ELR (cell line): ENCODE measurements at regions not wholly inside any gene's neighbourhood (a gene's known extent, or its start where the extent isn't known, plus 50 kb on each side); places are given as distances from the start of the nearest gene placed in this dataset.

Experiments
- DNase-seq: peaks from one replicate; pipeline ENCODE4 v3.0.0-alpha.2; 2015; ENCODE audit warnings: low read depth

DNA sequence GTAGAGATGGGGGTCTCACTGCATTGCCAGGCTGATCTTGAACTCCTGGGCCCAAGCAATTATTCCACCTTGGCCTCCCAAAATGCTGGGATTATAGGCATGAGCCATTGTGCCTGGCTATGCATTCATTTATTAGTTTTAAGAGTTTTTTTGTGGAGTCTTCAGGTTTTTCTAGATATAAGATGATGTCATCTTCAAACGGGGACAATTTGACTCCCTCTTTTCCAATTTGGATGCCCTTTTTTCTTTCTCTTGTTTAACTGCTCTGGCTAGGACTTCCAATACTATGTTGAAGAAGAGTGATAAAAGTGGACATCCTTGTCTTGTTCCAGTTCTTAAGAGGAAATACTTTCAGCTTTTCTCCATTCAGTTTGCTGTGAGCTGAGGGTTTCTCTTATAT, 113.7 kb upstream of the PARD3B start:
- DNase-seq: no peak

DNA sequence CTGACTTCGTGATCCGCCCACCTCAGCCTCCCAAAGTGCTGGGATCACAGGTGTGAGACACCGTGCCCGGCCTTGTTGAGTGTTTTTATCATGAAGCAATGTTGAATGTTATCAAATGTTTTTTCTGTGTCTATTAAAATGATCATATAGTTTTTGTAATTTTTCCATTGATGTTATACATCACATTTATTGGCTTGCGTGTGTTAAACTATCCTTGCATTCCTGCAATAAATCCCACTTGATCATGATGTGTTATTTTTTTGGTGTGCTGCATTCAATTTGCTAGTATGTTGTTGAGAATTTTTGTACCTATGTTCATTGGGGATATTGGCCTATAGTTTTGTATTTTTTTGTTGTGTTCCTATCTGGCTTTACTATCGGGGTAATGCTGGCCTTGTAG, 113.1 kb upstream of the PARD3B start:
- no peak for DNase-seq

DNA sequence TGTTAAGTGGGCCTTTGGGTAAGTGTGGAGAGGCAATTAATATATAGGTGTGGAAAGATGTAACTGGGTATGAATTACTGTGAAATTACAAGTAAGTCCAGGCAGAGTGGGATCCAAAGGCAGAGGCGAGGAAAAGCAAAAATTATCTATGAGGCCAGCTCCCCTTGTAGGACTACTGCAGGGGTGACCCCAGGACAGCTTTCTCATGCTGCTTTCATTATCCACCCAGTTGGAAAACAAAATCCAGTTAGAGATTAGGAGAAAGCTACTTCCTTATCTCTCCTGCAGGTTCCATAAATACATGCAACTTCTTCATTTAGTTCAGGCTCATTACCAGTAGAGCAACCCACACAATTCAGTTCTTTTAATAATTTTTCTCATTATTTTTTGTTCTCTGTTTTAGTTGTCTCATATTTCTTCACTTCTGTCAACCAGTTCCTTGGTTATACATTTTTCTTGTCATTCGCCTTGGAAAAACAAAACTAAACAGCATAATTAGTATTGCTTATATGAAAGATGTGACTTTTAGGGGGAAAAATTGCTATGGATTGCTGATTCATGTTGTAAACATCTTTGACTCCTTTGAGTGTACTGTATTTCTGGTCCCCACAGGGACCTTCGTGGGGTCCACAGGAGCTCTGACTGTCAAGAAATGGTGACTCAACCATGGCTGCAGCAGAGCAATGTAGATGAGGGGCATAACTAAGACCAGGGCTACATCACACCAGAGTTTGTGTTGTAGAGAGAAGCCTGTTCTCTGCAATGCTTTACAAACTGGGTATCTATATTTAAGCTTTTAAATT, 110.4 kb upstream of the PARD3B start:
- peak; percentile 9 for DNase-seq

DNA sequence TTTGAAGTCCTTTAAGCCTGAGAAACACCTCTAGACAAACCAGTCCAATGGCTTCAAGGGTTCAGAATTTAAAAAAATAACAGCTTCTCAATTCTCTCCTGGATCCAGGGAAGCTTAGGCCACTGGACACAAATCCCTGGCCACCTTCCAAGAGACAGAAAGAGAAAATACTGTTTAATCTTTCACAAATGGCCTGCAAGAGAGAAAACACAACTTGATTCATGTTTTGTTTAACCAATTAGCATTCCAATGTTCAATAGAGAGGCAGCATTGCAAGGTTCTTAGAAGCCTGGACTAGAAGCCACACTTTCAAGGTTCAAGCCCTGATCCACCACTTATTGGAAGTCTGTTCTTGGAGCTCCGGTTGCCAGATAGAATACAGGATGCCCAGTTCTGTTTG, 109.0 kb upstream of the PARD3B start:
- no peak for DNase-seq

DNA sequence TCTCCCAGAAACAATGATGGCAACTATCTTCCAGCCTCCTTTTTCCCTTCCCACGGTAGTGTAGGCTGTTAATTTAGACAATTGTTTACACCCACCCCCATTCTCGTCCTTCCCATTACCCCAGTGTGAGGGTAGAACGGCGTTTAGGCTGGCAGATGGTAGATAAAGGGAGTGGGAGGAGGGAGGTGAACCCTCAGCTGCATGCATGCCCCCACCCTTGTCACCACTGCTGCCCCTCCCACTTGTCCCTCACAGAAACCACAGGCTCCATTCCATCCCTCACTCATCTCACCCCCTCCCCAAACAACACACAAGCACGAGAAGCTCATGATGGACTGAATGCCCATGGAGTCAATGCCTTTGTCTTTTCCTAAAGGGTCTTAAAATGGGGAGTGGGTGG, 107.9 kb upstream of the PARD3B start:
- DNase-seq: no peak

DNA sequence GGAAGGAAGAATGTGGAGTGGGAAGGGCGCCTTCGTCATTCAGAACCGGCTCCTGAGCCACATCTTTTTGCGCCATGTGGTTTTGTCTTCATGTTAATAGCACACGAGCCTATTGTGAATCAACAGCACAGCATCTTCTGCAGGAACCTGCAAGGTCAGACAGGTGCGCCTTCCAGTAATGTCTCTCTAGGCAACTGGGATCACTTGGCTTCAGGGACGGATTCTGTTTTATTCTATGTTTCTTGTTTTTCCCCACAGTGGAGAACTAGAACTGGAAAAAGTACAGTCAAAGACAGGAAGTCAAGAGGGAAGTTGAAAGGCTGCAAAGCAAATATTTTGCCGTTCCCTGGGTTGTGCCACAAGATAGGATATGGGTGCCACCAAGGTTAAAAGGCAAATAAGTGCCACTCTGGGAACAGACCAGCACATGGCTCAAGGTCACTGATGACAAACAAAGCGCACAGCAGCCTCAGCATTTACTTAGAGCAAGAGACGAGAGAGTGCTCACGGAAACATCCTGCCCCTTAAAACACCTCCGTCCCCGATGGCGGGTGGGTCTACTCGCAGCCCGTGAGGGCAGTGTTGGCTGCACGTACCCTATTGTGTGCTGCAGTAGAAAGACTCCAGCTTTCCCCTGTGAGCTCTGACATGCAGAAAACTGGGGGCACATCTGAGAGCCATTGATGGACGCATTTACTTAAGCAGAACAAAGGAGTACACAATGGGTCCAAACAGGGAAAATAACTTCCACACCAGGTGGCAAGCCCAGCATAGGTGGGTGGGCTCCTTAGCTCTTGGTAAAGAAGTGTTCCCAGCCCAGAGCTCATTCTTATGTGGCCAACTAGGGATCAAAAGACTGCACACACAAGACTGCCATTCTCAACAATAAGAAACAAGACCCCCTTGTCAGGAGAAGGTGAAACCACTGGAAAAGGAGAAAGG, 107.2 kb upstream of the PARD3B start:
- DNase-seq: no peak

DNA sequence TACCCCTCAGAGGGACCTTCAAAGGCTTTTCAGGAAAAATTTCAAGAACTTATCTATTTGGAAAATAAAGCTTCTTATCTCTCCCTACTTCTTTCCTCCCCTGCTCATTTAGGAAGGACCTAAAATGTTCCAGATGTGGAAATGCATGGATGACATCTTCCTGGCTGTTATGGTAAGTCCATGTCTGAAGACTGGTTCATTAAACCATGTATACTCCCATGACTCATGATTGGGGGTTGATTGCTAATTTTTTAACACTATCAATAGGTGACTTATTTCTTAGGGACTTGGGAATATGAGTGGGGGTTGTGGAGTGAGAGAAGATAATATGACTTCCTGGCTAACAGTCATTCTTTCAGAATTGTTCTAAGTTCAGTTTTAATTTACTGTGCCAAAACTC, 104.0 kb upstream of the PARD3B start:
- no peak for DNase-seq

DNA sequence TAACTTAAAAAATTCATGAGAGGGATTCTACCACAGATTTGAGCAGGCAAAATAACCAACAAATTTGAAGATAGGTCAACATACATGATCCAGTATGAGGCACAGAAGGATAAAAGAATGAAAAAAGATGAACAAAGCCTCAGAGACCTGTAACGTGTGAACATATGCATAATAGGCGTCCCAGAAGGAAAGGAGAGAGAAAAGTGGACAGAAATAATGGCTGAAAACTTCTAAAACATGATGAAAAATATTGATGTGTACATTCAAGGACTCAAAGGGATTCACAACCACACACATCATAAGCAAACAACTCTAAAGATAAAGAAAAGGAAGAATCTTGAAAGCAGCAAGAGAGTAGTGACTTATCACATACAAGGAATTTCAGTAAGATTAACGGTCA, 100.1 kb upstream of the PARD3B start:
- DNase-seq: no peak

DNA sequence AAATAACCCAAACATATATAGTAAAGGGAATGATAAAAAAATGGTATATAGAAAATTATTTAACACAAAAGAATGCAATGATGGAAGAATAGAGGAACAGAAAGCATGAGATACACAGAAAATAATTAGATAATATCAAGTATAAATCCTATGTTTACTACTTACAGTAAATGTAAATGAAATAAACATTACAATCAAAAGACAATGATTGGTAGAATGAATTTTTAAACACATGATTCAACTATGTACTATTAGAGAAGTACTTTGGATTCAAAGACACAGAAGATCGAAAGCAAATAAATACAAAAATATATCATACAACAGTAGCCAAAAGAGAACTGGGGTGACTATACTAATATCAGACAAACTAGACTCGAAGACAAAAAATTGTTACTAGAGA, 97.6 kb upstream of the PARD3B start:
- no peak for DNase-seq

DNA sequence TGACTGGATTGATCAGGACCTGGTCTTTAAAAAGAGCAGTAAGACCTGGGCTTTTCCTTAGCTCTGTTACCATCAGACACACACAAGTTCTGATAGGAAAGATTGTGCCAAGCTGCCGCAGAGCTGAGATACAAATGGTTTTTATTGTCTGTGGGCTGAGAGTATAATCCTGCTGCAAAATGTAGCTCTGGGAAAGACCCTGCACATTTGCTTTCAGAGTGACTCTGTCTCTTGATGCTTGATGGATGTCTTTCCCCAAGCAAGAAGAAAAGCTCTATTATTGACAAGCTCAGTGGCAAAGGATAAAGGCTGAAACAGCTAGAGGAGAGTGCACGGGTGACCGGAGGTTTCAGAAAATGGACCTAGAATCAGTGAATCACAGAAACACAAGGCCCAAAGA, 95.3 kb upstream of the PARD3B start:
- no peak for DNase-seq

DNA sequence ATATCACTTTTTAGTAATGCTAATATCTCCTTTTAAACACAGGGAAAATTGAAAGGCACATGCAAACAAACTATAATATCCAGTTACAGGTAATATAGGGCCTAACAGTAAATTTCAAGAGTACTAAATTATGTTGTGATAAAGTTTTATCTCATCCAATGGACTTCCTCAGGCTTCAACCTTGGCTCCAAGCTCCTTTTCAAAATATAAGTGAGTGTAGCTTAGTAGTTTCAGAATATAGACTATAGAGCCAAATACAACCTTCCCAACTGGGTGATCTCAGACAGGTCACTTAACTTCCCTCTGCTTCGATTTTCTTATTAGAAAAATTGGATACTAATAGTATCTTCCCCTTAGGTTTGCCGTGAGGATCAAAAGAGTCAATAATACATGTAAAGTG, 93.5 kb upstream of the PARD3B start:
- DNase-seq: no peak

DNA sequence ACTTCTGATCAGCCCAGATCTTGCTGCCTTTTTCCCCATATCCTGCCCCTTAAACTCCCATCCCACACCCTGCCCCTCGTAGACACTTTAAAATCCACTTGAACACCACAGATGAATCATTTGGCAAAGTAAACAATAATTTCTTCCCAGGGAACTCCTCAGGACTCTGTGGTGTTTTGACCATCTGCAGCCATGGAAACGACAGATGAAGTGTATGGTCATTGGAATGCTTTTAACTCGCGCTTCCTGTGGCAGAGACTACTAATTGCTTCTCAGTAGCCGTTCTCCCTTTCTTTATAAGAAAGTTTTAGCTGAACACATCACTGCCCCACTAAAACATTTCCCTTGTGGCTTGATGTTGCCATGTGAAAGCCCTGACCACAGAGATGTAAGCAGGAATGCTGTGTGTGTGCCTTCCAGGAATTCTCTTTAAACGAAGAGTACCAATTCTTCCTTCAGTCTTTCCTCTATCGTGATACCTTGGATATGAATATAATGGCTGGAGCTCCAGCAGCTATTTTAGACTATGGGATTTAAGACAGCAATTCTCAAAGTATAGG, 92.7 kb upstream of the PARD3B start:
- peak; percentile 96 for DNase-seq

DNA sequence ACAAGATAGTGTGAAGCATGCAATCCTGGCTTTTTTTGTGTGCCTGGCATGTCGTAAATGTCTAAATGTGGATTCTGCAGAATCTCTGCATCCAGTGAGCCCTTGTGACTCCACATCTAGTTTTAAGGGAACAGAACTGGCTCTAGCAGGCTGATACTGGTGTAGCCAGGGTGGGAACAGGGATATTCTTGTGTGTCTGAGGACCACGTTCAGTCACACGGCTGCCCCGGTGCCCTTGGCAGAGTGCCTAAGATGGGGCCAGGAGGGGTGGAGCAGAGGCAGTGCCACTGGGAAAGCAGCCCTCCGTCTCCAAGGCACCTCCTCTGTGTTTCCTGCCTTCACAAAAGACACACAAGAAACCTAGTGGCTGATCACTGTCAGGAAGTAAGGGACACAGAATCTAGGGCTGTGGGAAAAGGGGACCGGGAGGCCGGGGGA, 91.5 kb upstream of the PARD3B start:
- DNase-seq: peak; percentile 13

DNA sequence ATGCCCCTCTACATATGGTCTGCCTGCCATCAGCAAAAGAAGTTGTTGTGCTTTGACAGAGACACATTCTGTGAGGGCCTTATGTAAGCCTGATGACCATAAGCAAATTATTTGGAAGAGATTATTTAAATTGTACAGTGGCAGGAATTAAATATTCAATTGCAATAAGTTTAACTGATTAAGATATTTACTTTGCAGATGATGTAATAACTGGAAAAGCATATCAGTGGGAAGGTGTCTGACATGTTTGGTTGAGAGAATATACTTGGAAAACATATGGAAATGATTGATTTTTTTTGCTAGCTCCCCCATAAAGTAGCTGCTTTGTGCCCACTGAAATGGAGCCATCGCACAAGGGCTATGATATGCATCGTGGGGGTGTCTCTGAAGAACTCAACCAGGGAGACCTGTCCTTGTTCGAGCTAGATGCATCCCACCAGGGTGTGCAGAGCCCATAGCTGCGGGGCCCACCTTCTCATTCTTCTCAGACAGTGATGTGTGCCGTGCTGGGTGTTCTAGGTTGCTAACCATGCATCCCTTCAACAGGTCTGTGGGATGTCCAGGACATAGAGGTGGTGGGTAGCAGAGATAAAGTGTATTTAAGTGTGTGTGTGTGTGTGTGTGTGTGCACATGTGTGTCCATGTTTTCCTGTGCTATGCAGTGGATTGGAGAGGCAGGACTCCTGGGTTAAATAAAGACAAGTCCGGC, 90.4 kb upstream of the PARD3B start:
- no peak for DNase-seq

DNA sequence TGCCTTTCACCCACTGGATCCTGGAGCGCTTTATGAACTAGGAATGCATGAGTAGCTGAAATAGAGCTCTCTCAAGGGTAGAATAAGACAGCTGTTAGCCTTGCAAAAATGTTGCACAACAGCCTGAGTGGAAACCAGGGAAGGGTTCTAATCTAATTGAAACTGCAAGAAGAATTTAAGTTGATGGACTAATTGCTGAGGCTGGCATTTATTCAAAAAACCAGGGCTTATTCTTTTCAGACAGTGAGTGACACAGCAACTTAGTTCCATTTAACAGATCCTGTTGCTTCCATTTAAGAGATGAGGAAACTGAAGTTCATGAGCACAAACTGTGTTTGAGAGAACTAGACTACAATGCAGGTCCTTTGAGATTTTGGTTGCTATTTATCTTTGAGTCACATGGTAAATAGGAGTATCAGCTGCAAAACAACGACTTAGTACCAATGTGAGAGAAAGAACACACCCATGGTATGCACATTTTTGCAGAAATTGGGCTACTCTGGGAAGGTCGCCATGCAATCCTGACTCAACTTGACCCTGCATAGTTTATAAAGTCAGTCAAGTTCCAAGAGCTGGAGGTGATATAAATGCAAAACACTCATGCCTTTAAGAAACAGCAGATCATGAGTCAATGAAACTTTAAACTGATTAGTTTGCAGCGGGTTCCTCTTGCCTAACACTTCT, 76.4 kb upstream of the PARD3B start:
- DNase-seq: peak; percentile 59

DNA sequence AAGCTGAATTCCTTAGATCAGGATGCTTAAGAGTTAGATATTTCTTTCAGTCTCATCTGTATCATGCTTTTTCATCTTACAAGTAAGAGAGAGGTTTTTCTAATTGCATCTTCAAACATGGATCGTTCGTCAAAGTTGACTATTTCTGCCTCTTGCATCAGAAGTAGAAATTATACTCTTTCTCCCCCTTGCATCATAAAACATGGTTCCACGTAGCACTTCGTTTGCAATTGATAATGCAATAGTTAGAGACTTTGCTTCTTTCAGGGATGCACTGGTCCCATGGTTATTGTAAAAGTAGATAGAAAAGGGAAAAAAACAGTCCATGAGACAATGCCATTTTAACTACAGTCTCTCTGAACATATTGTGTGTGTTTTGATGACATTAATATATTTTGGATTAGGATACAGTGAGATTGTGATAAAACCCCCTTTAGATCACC, 75.1 kb upstream of the PARD3B start:
- no peak for DNase-seq

DNA sequence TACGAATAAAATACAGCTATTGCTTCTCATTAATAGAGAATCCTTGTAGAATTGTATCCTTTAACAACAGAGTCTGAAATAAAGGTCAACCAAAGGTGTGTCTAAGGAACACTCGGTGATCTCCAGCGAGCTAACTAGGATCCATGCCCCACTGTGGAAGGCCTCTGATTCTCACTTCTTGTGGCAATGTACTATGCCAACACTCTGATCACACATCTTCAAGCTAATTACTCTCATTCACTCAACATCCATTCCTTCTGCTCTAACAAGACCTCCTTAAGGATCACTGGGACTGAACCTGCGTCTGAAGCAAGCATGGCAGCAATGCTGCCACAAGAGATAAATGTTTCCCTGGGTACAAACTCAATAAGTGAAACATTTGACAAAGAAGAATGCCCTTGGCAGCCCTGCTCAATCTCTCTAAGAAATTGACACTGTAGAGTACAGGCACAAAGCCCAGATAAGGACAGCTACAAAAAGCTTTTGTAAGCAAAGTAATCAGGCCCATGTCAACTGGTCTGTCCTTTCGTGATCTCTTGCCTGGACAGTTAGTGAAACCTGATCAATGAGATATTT, 74.6 kb upstream of the PARD3B start:
- DNase-seq: no peak

DNA sequence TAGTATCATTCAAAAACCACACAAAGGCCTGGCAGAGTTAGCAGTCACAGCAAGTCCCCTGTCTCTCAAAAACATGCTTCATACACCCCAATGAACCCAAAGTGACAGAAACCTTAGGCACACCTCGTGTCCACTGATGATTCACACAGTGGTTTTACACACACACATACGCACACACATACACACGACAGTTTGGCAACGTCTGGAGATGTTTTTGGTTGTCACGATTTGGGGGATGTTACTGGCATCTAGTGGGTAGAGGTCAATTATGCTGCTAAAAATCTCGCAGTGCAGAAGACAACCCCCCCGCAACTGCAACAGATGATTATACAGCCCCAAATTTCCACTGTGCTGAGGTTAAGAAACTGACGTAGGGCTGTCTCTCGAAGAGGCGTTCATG, 72.9 kb upstream of the PARD3B start:
- DNase-seq: no peak

DNA sequence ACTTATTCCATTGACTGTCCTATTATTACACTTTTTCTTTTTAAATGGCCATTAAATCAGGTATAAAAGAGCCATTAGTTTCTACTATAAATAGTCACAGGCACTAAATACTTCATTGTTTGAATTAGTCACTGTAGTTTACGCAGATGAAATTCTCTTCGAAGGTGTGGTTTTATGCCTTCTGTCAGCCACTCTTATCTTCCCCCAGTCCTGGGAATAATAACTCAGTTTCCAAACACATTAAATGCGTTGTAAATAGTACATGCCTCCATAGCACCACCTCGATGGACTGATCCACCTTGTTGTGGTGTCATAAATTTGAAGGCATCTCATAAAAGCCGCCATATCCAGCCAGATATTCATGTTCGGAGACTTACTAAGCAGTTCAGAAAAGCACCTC, 72.1 kb upstream of the PARD3B start:
- no peak for DNase-seq

DNA sequence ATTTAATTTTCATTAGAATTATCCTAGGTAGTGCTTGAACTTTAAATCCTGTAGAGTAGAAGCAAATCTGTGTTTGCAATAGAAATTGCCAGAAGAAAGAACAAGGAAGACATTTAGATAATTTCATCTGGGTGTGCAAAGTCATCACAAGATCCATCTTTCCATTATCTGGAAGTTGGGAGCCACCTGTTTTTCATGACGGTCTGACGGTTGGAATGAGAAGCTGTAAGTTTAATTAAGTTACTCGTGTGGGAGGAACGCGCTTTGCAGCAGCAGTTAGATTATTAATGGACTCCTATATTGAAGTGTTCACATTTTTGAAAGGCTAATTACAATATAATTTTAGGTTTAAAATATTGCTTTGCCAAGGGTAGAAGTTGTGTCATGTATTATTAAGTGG, 69.9 kb upstream of the PARD3B start:
- DNase-seq: no peak

DNA sequence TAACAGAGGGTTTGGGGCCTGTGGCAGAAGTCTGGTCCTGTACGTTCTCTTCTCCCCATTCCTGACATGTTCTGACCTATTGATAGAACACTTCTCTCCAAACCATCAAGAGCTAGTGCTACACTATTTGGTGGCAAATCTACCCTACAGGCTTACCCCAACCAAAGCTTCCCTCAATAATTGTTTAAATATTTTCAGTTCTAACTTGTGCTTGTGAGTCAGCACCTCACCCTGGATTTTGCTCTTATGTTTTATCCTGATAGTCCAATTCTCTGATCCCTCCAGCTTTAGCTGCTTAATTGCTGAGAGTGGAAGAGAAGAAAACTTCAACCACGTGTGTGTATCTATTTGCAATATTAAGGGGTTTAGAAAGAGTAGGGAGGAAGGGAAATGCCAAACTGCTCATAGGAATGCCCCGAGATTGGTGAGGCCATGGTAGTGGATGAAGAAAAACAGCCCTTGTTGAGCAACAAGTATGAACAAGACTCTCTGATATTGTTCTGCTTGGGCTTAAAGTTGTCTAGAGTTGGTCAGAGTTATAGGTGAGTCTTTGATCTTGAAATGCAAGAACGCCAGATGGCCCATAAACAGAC, 67.8 kb upstream of the PARD3B start:
- DNase-seq: no peak
